ENCODE measurements at regions not wholly inside any gene's neighbourhood (a gene's known extent, or its start where the extent isn't known, plus 50 kb on each side); places are given as distances from the start of the nearest gene placed in this dataset.

DNA sequence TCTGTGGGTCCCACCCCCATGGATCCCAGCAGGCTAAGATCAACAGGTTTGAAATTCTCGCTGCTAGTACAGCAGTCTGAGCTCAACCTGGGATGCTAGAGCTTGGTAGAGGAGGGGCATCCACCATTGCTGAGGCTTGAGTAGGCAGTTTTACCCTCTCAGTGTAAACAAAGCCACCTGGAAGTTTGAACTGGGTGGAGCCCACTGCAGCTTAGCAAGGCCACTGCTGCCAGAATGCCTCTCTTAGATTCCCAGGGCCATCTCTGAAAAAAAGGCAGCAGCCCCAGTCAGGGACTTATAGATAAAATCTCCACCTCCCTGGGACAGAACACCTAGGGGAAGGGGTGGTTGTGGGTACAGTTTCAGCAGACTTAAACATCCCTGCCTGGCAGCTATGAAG lies 190.0 kb upstream of the CACNA2D1 start:
- TF ChIP-seq POLR2AphosphoS5 (IDR thresholded peaks at IDR 0.05) = no peak
- TF ChIP-seq EZH2 (IDR thresholded peaks at IDR 0.05; ENCODE audit: borderline replicate concordance, insufficient read depth, low read length, poor library complexity, severe bottlenecking) = no peak
- TF ChIP-seq, protein P1, sequence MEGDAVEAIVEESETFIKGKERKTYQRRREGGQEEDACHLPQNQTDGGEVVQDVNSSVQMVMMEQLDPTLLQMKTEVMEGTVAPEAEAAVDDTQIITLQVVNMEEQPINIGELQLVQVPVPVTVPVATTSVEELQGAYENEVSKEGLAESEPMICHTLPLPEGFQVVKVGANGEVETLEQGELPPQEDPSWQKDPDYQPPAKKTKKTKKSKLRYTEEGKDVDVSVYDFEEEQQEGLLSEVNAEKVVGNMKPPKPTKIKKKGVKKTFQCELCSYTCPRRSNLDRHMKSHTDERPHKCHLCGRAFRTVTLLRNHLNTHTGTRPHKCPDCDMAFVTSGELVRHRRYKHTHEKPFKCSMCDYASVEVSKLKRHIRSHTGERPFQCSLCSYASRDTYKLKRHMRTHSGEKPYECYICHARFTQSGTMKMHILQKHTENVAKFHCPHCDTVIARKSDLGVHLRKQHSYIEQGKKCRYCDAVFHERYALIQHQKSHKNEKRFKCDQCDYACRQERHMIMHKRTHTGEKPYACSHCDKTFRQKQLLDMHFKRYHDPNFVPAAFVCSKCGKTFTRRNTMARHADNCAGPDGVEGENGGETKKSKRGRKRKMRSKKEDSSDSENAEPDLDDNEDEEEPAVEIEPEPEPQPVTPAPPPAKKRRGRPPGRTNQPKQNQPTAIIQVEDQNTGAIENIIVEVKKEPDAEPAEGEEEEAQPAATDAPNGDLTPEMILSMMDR (IDR thresholded peaks at IDR 0.05; ENCODE audit: poor library complexity, severe bottlenecking) = no peak
- TF ChIP-seq RAD21 (conservative IDR thresholded peaks at IDR 0.05) = no peak
- TF ChIP-seq, protein P2, sequence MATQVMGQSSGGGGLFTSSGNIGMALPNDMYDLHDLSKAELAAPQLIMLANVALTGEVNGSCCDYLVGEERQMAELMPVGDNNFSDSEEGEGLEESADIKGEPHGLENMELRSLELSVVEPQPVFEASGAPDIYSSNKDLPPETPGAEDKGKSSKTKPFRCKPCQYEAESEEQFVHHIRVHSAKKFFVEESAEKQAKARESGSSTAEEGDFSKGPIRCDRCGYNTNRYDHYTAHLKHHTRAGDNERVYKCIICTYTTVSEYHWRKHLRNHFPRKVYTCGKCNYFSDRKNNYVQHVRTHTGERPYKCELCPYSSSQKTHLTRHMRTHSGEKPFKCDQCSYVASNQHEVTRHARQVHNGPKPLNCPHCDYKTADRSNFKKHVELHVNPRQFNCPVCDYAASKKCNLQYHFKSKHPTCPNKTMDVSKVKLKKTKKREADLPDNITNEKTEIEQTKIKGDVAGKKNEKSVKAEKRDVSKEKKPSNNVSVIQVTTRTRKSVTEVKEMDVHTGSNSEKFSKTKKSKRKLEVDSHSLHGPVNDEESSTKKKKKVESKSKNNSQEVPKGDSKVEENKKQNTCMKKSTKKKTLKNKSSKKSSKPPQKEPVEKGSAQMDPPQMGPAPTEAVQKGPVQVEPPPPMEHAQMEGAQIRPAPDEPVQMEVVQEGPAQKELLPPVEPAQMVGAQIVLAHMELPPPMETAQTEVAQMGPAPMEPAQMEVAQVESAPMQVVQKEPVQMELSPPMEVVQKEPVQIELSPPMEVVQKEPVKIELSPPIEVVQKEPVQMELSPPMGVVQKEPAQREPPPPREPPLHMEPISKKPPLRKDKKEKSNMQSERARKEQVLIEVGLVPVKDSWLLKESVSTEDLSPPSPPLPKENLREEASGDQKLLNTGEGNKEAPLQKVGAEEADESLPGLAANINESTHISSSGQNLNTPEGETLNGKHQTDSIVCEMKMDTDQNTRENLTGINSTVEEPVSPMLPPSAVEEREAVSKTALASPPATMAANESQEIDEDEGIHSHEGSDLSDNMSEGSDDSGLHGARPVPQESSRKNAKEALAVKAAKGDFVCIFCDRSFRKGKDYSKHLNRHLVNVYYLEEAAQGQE (IDR thresholded peaks at IDR 0.05; ENCODE audit: borderline replicate concordance) = no peak

Data from neural cell (in vitro differentiated cells).